ENCODE measurements at regions not wholly inside any gene's neighbourhood (a gene's known extent, or its start where the extent isn't known, plus 50 kb on each side); places are given as distances from the start of the nearest gene placed in this dataset.
A peak's percentile ranks its signal among the peaks of the same experiment; 100 is the strongest.

- Histone ChIP-seq H3K36me3 (replicated peaks in 1 of 2; ENCODE audit: control insufficient read depth in 1 of 2, insufficient read depth in 2 of 2, low read length in 2 of 2) (no peaks in the 10 kb centered on the region), H3K27me3 (ENCODE audit: control insufficient read depth in 1 of 2, insufficient read depth in 2 of 2, low read length in 2 of 2) (peaks cover 5 to 37% of the 10 kb centered on the region in 2 experiments; a peak in 3 of 5 replicates), H3K4me2 (ENCODE audit: low read depth, low read length) (no peak overlapping the region), H3K79me2 (ENCODE audit: insufficient read depth, low read length) (no peaks in the 10 kb centered on the region), H2AFZ (ENCODE audit: low read length) (no peak overlapping the region), H3K9ac (ENCODE audit: insufficient read depth, low read depth, low read length) (no peak overlapping the region), H4K20me1 (ENCODE audit: insufficient read depth, low read length) (no peaks in the 10 kb centered on the region), H3K4me1 (ENCODE audit: insufficient read depth, low read length) (peaks cover 12% of the 10 kb centered on the region), H3K9me3 (ENCODE audit: low read length) (peaks cover 13% of the 10 kb centered on the region), H3K27ac (ENCODE audit: extremely low read length, insufficient read depth, low read length) (no peak overlapping the region), H3K4me3 (replicated peaks in 1 of 3; ENCODE audit: insufficient read depth in 1 of 3, low read depth in 2 of 3, low read length in 3 of 3) (no peak overlapping the region)
- intact Hi-C loops (cut with micrococcal nuclease; ENCODE audit: unreplicated experiment) (no loop called here), in situ Hi-C loops (cut with HindIII; ENCODE audit: extremely low pct_ligation_motif_present, low pct_unique_long_range_greater_than_20kb) (no loop called here)
- FAIRE-seq (no peak), ATAC-seq (no peak), DNase-seq (ENCODE audit: low spot score) (no peak)
- POLR2A ChIA-PET = no interaction called here
- CTCF ChIA-PET (ENCODE audit: low intra/inter-chr PET ratio, low total read pairs) = no interaction called here
- WGBS (ENCODE audit: low lambda C conversion rate) = 19% methylated on average over 3 of the region's 7 CpGs
- peak; percentile 99 for TF ChIP-seq ZNF331 (CRISPR knock-in tag; IDR thresholded peaks at IDR 0.05)
- 0 out of 2 replicates have a peak, but pooled peaks have one; percentile 58 for TF ChIP-seq ZNF549 (CRISPR knock-in tag; IDR thresholded peaks at IDR 0.05)
- no peak for TF ChIP-seq KAT8 (CRISPR knock-in tag; IDR thresholded peaks at IDR 0.05)
- no TSS peak for BruUV-seq (replicated peaks)
Observed at GRCh38 chr4:3667258-3667657, 98.9 kb upstream of the ADRA2C start.

DNA sequence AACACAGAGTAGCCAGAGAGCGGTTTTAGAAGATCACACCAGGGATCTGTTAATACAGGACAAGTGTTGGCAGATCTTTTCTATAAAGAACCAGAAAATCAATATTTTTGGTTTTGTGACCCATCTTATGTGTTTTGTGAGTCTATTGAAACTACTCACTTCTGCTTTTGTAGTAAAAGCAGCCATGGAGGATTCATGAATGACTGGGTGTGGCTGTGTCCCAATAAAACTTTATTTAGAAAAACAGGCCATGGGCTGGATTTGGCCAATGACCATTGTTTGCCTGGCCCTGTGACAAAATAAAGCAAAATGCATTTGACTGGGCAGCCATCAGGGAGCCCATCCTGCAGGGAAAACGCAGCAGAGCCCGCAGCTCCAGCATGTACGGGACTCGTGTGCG lies 99.9 kb upstream of the ADRA2C start:
- TF ChIP-seq SRSF1 (optimal IDR thresholded peaks at IDR 0.05; ENCODE audit: low read depth, low read length) = no peak
- TF ChIP-seq, protein P1, sequence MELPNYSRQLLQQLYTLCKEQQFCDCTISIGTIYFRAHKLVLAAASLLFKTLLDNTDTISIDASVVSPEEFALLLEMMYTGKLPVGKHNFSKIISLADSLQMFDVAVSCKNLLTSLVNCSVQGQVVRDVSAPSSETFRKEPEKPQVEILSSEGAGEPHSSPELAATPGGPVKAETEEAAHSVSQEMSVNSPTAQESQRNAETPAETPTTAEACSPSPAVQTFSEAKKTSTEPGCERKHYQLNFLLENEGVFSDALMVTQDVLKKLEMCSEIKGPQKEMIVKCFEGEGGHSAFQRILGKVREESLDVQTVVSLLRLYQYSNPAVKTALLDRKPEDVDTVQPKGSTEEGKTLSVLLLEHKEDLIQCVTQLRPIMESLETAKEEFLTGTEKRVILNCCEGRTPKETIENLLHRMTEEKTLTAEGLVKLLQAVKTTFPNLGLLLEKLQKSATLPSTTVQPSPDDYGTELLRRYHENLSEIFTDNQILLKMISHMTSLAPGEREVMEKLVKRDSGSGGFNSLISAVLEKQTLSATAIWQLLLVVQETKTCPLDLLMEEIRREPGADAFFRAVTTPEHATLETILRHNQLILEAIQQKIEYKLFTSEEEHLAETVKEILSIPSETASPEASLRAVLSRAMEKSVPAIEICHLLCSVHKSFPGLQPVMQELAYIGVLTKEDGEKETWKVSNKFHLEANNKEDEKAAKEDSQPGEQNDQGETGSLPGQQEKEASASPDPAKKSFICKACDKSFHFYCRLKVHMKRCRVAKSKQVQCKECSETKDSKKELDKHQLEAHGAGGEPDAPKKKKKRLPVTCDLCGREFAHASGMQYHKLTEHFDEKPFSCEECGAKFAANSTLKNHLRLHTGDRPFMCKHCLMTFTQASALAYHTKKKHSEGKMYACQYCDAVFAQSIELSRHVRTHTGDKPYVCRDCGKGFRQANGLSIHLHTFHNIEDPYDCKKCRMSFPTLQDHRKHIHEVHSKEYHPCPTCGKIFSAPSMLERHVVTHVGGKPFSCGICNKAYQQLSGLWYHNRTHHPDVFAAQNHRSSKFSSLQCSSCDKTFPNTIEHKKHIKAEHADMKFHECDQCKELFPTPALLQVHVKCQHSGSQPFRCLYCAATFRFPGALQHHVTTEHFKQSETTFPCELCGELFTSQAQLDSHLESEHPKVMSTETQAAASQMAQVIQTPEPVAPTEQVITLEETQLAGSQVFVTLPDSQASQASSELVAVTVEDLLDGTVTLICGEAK (IDR thresholded peaks at IDR 0.05) = no peak
- TF ChIP-seq, protein P1 (CRISPR knock-in tag; IDR thresholded peaks at IDR 0.05) = peak; percentile 39; the same call in 1 of the 2 replicates
- H3K9me3 ChIP-seq (ENCODE audit: low read length) = peaks cover 13% of the 10 kb centered on the region
- H3K79me2 ChIP-seq (ENCODE audit: insufficient read depth, low read length) = no peaks in the 10 kb centered on the region
- H3K4me1 ChIP-seq (ENCODE audit: insufficient read depth, low read length) = peaks cover 2% of the 10 kb centered on the region
- intact Hi-C loops (cut with micrococcal nuclease; ENCODE audit: unreplicated experiment) (no loop called here), in situ Hi-C loops (cut with HindIII; ENCODE audit: extremely low pct_ligation_motif_present, low pct_unique_long_range_greater_than_20kb) (no loop called here)
- ChIA-PET CTCF (ENCODE audit: low intra/inter-chr PET ratio, low total read pairs) (no interaction called here), POLR2A (no interaction called here)
- no peaks in the 10 kb centered on the region for H4K20me1 ChIP-seq (ENCODE audit: insufficient read depth, low read length)
- no peak for FAIRE-seq
- H2AFZ ChIP-seq (ENCODE audit: low read length) = no peak overlapping the region
- no peak overlapping the region for H3K27ac ChIP-seq (ENCODE audit: extremely low read length, insufficient read depth, low read length)
- no TSS peak for BruUV-seq (replicated peaks)
- H3K27me3 ChIP-seq (ENCODE audit: control insufficient read depth in 1 of 2, insufficient read depth in 2 of 2, low read length in 2 of 2) = peaks cover 9 to 45% of the 10 kb centered on the region in 2 experiments; a peak in 3 of 5 replicates
- no peaks in the 10 kb centered on the region for H3K36me3 ChIP-seq (replicated peaks in 1 of 2; ENCODE audit: control insufficient read depth in 1 of 2, insufficient read depth in 2 of 2, low read length in 2 of 2)
- no peak for DNase-seq (ENCODE audit: low spot score)
- H3K4me3 ChIP-seq (replicated peaks in 1 of 3; ENCODE audit: insufficient read depth in 1 of 3, low read depth in 2 of 3, low read length in 3 of 3) = no peak overlapping the region
- no peak overlapping the region for H3K4me2 ChIP-seq (ENCODE audit: low read depth, low read length)
- ATAC-seq = no peak
- no peak overlapping the region for H3K9ac ChIP-seq (ENCODE audit: insufficient read depth, low read depth, low read length)
- 100% methylated on average over 1 of the region's 6 CpGs for WGBS (ENCODE audit: low lambda C conversion rate)
